Ishikawa (cell line): ENCODE measurements at regions not wholly inside any gene's neighbourhood (a gene's known extent, or its start where the extent isn't known, plus 50 kb on each side); places are given as distances from the start of the nearest gene placed in this dataset.

Experiments used
- CEBPB ChIP-seq: IDR thresholded peaks from 2 replicates; pipeline ENCODE4 v1.6.1; 2012
- CREB1 ChIP-seq: IDR thresholded peaks from 2 replicates; pipeline ENCODE4 v1.6.1; 2012; ENCODE audit warnings: low read depth
- EGR1 ChIP-seq: IDR thresholded peaks from 2 replicates; pipeline ENCODE4 v1.6.1; 2012
- EP300 ChIP-seq: IDR thresholded peaks from 2 replicates; pipeline ENCODE4 v1.6.1; 2012; ENCODE audit warnings: borderline replicate concordance
- FOXM1 ChIP-seq: IDR thresholded peaks from 2 replicates; pipeline ENCODE4 v1.6.1; 2012; ENCODE audit warnings: low read depth, borderline replicate concordance
- MAX ChIP-seq: IDR thresholded peaks from 2 replicates; pipeline ENCODE4 v1.6.1; 2012
- NFIC ChIP-seq: IDR thresholded peaks from 2 replicates; pipeline ENCODE4 v1.6.1; 2012
- RAD21 ChIP-seq: IDR thresholded peaks from 2 replicates; pipeline ENCODE4 v1.6.1; 2012; ENCODE audit warnings: low read depth
- REST ChIP-seq: IDR thresholded peaks from 2 replicates; pipeline ENCODE4 v1.6.1; 2012; ENCODE audit warnings: low read depth, mild to moderate bottlenecking
- TAF1 ChIP-seq: IDR thresholded peaks from 2 replicates; pipeline ENCODE4 v1.6.1; 2012; ENCODE audit warnings: low read depth, mild to moderate bottlenecking
- TCF12 ChIP-seq: IDR thresholded peaks from 2 replicates; pipeline ENCODE4 v1.6.1; 2012; ENCODE audit warnings: low read depth
- TEAD4 ChIP-seq: IDR thresholded peaks from 2 replicates; pipeline ENCODE4 v1.6.1; 2012
- USF1 ChIP-seq: IDR thresholded peaks from 2 replicates; pipeline ENCODE4 v1.6.1; 2012
- YY1 ChIP-seq: IDR thresholded peaks from 2 replicates; pipeline ENCODE4 v1.6.1; 2012; ENCODE audit warnings: low read depth
- ZBTB7A ChIP-seq: IDR thresholded peaks from 2 replicates; pipeline ENCODE4 v1.6.1; 2012; ENCODE audit warnings: low read depth

GRCh38 chr7:25781704-25782103, 370.3 kb upstream of the NFE2L3 start:
- TF ChIP-seq YY1 (no peak), ZBTB7A (no peak), CEBPB (no peak), USF1 (no peak), TCF12 (no peak), FOXM1 (no peak), MAX (no peak), NFIC (no peak), TEAD4 (no peak), RAD21 (no peak), REST (no peak), CREB1 (no peak), EP300 (no peak), EGR1 (no peak), TAF1 (no peak)

GRCh38 chr7:25786936-25787335, 365.1 kb upstream of the NFE2L3 start:
- TF ChIP-seq REST (no peak), EGR1 (no peak), CREB1 (no peak), ZBTB7A (no peak), USF1 (no peak), MAX (no peak), RAD21 (no peak), CEBPB (no peak), EP300 (no peak), NFIC (no peak), FOXM1 (no peak), TAF1 (no peak)

GRCh38 chr7:25787336-25787735, 364.7 kb upstream of the NFE2L3 start:
- no peak for TF ChIP-seq EP300
- TF ChIP-seq CEBPB = no peak
- TF ChIP-seq MAX = no peak
- no peak for TF ChIP-seq TAF1
- TF ChIP-seq REST = no peak
- no peak for TF ChIP-seq TEAD4
- TF ChIP-seq NFIC = no peak
- no peak for TF ChIP-seq RAD21
- TF ChIP-seq TCF12 = no peak

GRCh38 chr7:25788371-25788770, 363.6 kb upstream of the NFE2L3 start:
- TF ChIP-seq MAX (no peak), ZBTB7A (no peak), TAF1 (no peak)
